ENCODE measurements at regions not wholly inside any gene's neighbourhood (a gene's known extent, or its start where the extent isn't known, plus 50 kb on each side); places are given as distances from the start of the nearest gene placed in this dataset.
"Not testable (repeated sequence)": the region's sequence is repeated elsewhere in the genome, so short reads cannot be mapped to it uniquely, and the experiment has no call there.

- intact Hi-C loops (cut with DNase I; ENCODE audit: low total_unique reads): no loop called here
- no peaks in the 10 kb centered on the region for H3K9me3 ChIP-seq
- WGBS, 5 donors: 71 to 79% (median 76%) methylated on average over 13 of the region's 13 CpGs
- H3K27ac ChIP-seq: no peak overlapping the region
- H3K4me3 ChIP-seq: no peak overlapping the region
- no peaks in the 10 kb centered on the region for H3K36me3 ChIP-seq
- TF ChIP-seq POLR2AphosphoS5 (IDR thresholded peaks at IDR 0.05): no peak
- no peak for TF ChIP-seq CTCF (IDR thresholded peaks at IDR 0.05 in 8 of 11, conservative IDR thresholded peaks at IDR 0.05 in 3 of 11)
- no peak for TF ChIP-seq POLR2A (IDR thresholded peaks at IDR 0.05)
- H3K4me1 ChIP-seq: peaks cover 0 to 31% (median 7%) of the 10 kb centered on the region in 6 donors
- no peak for DNase-seq
- peaks cover 0 to 10% (median 0%) of the 10 kb centered on the region in 7 donors for H3K27me3 ChIP-seq (replicated peaks in 1 of 7)
Measured at GRCh38 chr1:25011943-25012638, 82.0 kb upstream of the RUNX3 start.

- Histone ChIP-seq H3K4me3 (no peak overlapping the region), H3K9me3 (no peaks in the 10 kb centered on the region), H3K36me3 (no peaks in the 10 kb centered on the region), H3K4me1 (peaks cover 0 to 39% (median 14%) of the 10 kb centered on the region in 6 donors), H3K27ac (no peak overlapping the region), H3K27me3 (replicated peaks in 1 of 7) (peaks cover 0 to 17% (median 0%) of the 10 kb centered on the region in 7 donors)
- DNase-seq: no peak
- TF ChIP-seq CTCF (IDR thresholded peaks at IDR 0.05 in 8 of 11, conservative IDR thresholded peaks at IDR 0.05 in 3 of 11) (no peak), POLR2AphosphoS5 (IDR thresholded peaks at IDR 0.05) (no peak), POLR2A (IDR thresholded peaks at IDR 0.05) (no peak)
- intact Hi-C loops (cut with DNase I; ENCODE audit: low total_unique reads): no loop called here
- 44 to 79% (median 55%) methylated on average over 4 of the region's 4 CpGs for WGBS, 5 donors
Measured at GRCh38 chr1:25011275-25011674, 81.2 kb upstream of the RUNX3 start.

- H3K9me3 ChIP-seq: no peaks in the 10 kb centered on the region
- H3K27ac ChIP-seq: no peak overlapping the region
- peaks cover 0 to 17% (median 0%) of the 10 kb centered on the region in 7 donors for H3K27me3 ChIP-seq (replicated peaks in 1 of 7)
- H3K4me3 ChIP-seq: no peak overlapping the region
- no peak for TF ChIP-seq CTCF (IDR thresholded peaks at IDR 0.05 in 8 of 11, conservative IDR thresholded peaks at IDR 0.05 in 3 of 11)
- TF ChIP-seq POLR2AphosphoS5 (IDR thresholded peaks at IDR 0.05): no peak
- no peak for TF ChIP-seq POLR2A (IDR thresholded peaks at IDR 0.05)
- intact Hi-C loops (cut with DNase I; ENCODE audit: low total_unique reads): no loop called here
- no peak for DNase-seq
- peaks cover 0 to 40% (median 14%) of the 10 kb centered on the region in 6 donors for H3K4me1 ChIP-seq
- WGBS, 5 donors: 80 to 100% (median 89%) methylated on average over 1 to 3 of the region's 3 CpGs
- H3K36me3 ChIP-seq: no peaks in the 10 kb centered on the region
Measured at GRCh38 chr1:25009671-25010262, 79.7 kb upstream of the RUNX3 start.

- no peaks in the 10 kb centered on the region for H3K36me3 ChIP-seq
- H3K27me3 ChIP-seq (replicated peaks in 1 of 7): peaks cover 0 to 17% (median 0%) of the 10 kb centered on the region in 7 donors
- peaks cover 0 to 40% (median 14%) of the 10 kb centered on the region in 6 donors for H3K4me1 ChIP-seq
- intact Hi-C loops (cut with DNase I; ENCODE audit: low total_unique reads): no loop called here
- no peak for DNase-seq
- TF ChIP-seq POLR2AphosphoS5 (IDR thresholded peaks at IDR 0.05) (no peak), POLR2A (IDR thresholded peaks at IDR 0.05) (no peak), CTCF (IDR thresholded peaks at IDR 0.05 in 8 of 11, conservative IDR thresholded peaks at IDR 0.05 in 3 of 11) (no peak)
- 72 to 92% (median 84%) methylated on average over 2 of the region's 2 CpGs for WGBS, 5 donors
- no peak overlapping the region for H3K27ac ChIP-seq
- no peak overlapping the region for H3K4me3 ChIP-seq
- H3K9me3 ChIP-seq: no peaks in the 10 kb centered on the region
Measured at GRCh38 chr1:25008192-25008485, 78.1 kb upstream of the RUNX3 start.

GRCh38 chr1:25007390-25008191 is 77.5 kb upstream of the RUNX3 start:
- H3K36me3 ChIP-seq; DNase-seq; H3K4me3 ChIP-seq; intact Hi-C loops (cut with DNase I; ENCODE audit: low total_unique reads); H3K9me3 ChIP-seq: not testable (repeated sequence)
- Histone ChIP-seq H3K4me1 (peaks cover 0 to 37% (median 14%) of the 10 kb centered on the region in 6 donors), H3K27ac (peak overlapping the region in 1 of 8 donors; percentile 13), H3K27me3 (replicated peaks in 1 of 7) (peaks cover 0 to 17% (median 0%) of the 10 kb centered on the region in 7 donors)
- 46 to 67% (median 54%) methylated on average over 18 of the region's 18 CpGs for WGBS, 5 donors

Measured in spleen (tissue), 11 donors.